ENCODE measurements at regions not wholly inside any gene's neighbourhood (a gene's known extent, or its start where the extent isn't known, plus 50 kb on each side); places are given as distances from the start of the nearest gene placed in this dataset.

DNA sequence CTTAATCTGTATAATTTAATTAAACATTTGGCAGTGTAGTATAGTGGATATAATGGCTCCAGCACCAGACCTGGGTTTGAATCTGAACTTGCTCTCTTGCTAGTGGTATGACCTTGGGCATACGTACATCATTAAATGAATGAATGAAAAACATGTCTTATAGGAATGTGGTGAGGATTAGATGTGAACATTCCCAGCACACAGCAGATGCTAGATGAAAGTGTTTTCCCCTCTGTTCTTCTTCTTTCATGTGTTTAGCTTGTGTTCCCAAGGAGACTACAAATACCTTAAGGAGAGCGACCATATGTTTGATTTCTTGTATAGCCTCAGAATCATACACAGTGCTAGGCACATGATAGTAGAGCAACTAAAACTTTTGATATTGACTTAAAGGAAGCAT lies 56.5 kb downstream of the CT47B1 start:
- Histone ChIP-seq H3K4me3 (ENCODE audit: low read depth in 1 of 3, low read length in 3 of 3) (no peak overlapping the region), H3K9ac (ENCODE audit: low read depth in 1 of 2, low read length in 2 of 2) (no peak overlapping the region), H3K36me3 (ENCODE audit: control insufficient read depth in 4 of 4, insufficient read depth in 3 of 4, low read depth in 1 of 4, low read length in 3 of 4) (no peaks in the 10 kb centered on the region), H3K9me3 (ENCODE audit: control insufficient read depth in 4 of 4, low read length in 3 of 4) (no peaks in the 10 kb centered on the region), H3K4me1 (ENCODE audit: control insufficient read depth in 4 of 4, insufficient read depth in 4 of 4, low read length in 3 of 4) (no peaks in the 10 kb centered on the region), H3K27ac (ENCODE audit: low read depth in 1 of 2, low read length in 2 of 2) (no peak overlapping the region), H3K27me3 (ENCODE audit: control insufficient read depth in 4 of 4, insufficient read depth in 4 of 4, low read length in 3 of 4) (no peaks in the 10 kb centered on the region)
- 96% methylated on average over 2 of the region's 2 CpGs for WGBS
- no peak for DNase-seq (ENCODE audit: low spot score)
- TF ChIP-seq RAD21 (IDR thresholded peaks at IDR 0.05) (no peak), TAF1 (conservative IDR thresholded peaks at IDR 0.05) (no peak), JUND (IDR thresholded peaks at IDR 0.05) (no peak), GABPA (IDR thresholded peaks at IDR 0.05 in 1 of 2, conservative IDR thresholded peaks at IDR 0.05 in 1 of 2) (no peak), YY1 (IDR thresholded peaks at IDR 0.05) (no peak), EGR1 (IDR thresholded peaks at IDR 0.05; ENCODE audit: low read depth in 2 of 2) (no peak), RXRA (IDR thresholded peaks at IDR 0.05) (no peak), FOXA2 (IDR thresholded peaks at IDR 0.05) (no peak), NR2F2 (IDR thresholded peaks at IDR 0.05) (no peak), SP1 (IDR thresholded peaks at IDR 0.05) (no peak), HNF4G (IDR thresholded peaks at IDR 0.05) (no peak), HNF4A (conservative IDR thresholded peaks at IDR 0.05) (no peak), FOXA1 (IDR thresholded peaks at IDR 0.05) (no peak)
- TF ChIP-seq, protein P1, sequence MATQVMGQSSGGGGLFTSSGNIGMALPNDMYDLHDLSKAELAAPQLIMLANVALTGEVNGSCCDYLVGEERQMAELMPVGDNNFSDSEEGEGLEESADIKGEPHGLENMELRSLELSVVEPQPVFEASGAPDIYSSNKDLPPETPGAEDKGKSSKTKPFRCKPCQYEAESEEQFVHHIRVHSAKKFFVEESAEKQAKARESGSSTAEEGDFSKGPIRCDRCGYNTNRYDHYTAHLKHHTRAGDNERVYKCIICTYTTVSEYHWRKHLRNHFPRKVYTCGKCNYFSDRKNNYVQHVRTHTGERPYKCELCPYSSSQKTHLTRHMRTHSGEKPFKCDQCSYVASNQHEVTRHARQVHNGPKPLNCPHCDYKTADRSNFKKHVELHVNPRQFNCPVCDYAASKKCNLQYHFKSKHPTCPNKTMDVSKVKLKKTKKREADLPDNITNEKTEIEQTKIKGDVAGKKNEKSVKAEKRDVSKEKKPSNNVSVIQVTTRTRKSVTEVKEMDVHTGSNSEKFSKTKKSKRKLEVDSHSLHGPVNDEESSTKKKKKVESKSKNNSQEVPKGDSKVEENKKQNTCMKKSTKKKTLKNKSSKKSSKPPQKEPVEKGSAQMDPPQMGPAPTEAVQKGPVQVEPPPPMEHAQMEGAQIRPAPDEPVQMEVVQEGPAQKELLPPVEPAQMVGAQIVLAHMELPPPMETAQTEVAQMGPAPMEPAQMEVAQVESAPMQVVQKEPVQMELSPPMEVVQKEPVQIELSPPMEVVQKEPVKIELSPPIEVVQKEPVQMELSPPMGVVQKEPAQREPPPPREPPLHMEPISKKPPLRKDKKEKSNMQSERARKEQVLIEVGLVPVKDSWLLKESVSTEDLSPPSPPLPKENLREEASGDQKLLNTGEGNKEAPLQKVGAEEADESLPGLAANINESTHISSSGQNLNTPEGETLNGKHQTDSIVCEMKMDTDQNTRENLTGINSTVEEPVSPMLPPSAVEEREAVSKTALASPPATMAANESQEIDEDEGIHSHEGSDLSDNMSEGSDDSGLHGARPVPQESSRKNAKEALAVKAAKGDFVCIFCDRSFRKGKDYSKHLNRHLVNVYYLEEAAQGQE (IDR thresholded peaks at IDR 0.05): no peak
- TF ChIP-seq, protein P2, sequence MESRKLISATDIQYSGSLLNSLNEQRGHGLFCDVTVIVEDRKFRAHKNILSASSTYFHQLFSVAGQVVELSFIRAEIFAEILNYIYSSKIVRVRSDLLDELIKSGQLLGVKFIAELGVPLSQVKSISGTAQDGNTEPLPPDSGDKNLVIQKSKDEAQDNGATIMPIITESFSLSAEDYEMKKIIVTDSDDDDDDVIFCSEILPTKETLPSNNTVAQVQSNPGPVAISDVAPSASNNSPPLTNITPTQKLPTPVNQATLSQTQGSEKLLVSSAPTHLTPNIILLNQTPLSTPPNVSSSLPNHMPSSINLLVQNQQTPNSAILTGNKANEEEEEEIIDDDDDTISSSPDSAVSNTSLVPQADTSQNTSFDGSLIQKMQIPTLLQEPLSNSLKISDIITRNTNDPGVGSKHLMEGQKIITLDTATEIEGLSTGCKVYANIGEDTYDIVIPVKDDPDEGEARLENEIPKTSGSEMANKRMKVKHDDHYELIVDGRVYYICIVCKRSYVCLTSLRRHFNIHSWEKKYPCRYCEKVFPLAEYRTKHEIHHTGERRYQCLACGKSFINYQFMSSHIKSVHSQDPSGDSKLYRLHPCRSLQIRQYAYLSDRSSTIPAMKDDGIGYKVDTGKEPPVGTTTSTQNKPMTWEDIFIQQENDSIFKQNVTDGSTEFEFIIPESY (IDR thresholded peaks at IDR 0.05): no peak
- TF ChIP-seq, protein P3, sequence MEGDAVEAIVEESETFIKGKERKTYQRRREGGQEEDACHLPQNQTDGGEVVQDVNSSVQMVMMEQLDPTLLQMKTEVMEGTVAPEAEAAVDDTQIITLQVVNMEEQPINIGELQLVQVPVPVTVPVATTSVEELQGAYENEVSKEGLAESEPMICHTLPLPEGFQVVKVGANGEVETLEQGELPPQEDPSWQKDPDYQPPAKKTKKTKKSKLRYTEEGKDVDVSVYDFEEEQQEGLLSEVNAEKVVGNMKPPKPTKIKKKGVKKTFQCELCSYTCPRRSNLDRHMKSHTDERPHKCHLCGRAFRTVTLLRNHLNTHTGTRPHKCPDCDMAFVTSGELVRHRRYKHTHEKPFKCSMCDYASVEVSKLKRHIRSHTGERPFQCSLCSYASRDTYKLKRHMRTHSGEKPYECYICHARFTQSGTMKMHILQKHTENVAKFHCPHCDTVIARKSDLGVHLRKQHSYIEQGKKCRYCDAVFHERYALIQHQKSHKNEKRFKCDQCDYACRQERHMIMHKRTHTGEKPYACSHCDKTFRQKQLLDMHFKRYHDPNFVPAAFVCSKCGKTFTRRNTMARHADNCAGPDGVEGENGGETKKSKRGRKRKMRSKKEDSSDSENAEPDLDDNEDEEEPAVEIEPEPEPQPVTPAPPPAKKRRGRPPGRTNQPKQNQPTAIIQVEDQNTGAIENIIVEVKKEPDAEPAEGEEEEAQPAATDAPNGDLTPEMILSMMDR (IDR thresholded peaks at IDR 0.05; ENCODE audit: low read depth, low read length, missing input control): no peak
- TF ChIP-seq, protein P4, sequence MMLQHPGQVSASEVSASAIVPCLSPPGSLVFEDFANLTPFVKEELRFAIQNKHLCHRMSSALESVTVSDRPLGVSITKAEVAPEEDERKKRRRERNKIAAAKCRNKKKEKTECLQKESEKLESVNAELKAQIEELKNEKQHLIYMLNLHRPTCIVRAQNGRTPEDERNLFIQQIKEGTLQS (IDR thresholded peaks at IDR 0.05): no peak
- TF ChIP-seq, protein P5, sequence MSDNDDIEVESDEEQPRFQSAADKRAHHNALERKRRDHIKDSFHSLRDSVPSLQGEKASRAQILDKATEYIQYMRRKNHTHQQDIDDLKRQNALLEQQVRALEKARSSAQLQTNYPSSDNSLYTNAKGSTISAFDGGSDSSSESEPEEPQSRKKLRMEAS (IDR thresholded peaks at IDR 0.05): no peak

Measured in liver (tissue), 8 donors.